ENCODE measurements at regions not wholly inside any gene's neighbourhood (a gene's known extent, or its start where the extent isn't known, plus 50 kb on each side); places are given as distances from the start of the nearest gene placed in this dataset.

- Histone ChIP-seq H3K36me3 (ENCODE audit: control insufficient read depth in 1 of 2, insufficient read depth in 2 of 2, low read length in 2 of 2) (no peaks in the 10 kb centered on the region), H3K4me1 (ENCODE audit: control insufficient read depth in 1 of 2, insufficient read depth in 2 of 2, low read length in 2 of 2) (no peaks in the 10 kb centered on the region), H3K79me2 (ENCODE audit: insufficient read depth, low read length) (no peaks in the 10 kb centered on the region), H2AFZ (ENCODE audit: low read depth, low read length, poor library complexity, severe bottlenecking) (no peak overlapping the region), H3K4me2 (ENCODE audit: low read length) (no peak overlapping the region), H3K9ac (ENCODE audit: low read length) (no peak overlapping the region), H3K27ac (ENCODE audit: low read depth, low read length) (no peak overlapping the region), H3K9me3 (ENCODE audit: control insufficient read depth in 1 of 2, insufficient read depth in 1 of 2, low read depth in 1 of 2, low read length in 2 of 2) (no peaks in the 10 kb centered on the region), H3K4me3 (replicated peaks in 1 of 2; ENCODE audit: low read depth in 1 of 2, low read length in 2 of 2) (no peak overlapping the region), H3K9me2 (ENCODE audit: insufficient read depth) (no peaks in the 10 kb centered on the region), H3K27me3 (ENCODE audit: insufficient read depth, low read length) (no peaks in the 10 kb centered on the region), H4K20me1 (ENCODE audit: insufficient read depth) (no peaks in the 10 kb centered on the region)
- ChIA-PET POLR2A (no interaction called here), RAD21 (ENCODE audit: low non-redundant PET in 1 of 2, low total read pairs in 2 of 2, uncharacterized antibody in 2 of 2, unreplicated experiment in 2 of 2) (no interaction called here), CTCF (no interaction called here)
- ATAC-seq: no peak
- intact Hi-C loops (cut with micrococcal nuclease): no loop called here
- no TSS peak for BruUV-seq (replicated peaks)
- no peak for DNase-seq (ENCODE audit: low read depth, low spot score)
- TF ChIP-seq SP1 (IDR thresholded peaks at IDR 0.05; ENCODE audit: low read depth): no peak
Measured at GRCh38 chr3:187902041-187902471, 156.8 kb upstream of the BCL6 start.

- H3K9ac ChIP-seq (ENCODE audit: low read length): no peak overlapping the region
- no peaks in the 10 kb centered on the region for H3K36me3 ChIP-seq (ENCODE audit: control insufficient read depth in 1 of 2, insufficient read depth in 2 of 2, low read length in 2 of 2)
- POLR2A ChIA-PET: no interaction called here
- intact Hi-C loops (cut with micrococcal nuclease): no loop called here
- no TSS peak for BruUV-seq (replicated peaks)
- no peaks in the 10 kb centered on the region for H3K27me3 ChIP-seq (ENCODE audit: insufficient read depth, low read length)
- DNase-seq (ENCODE audit: low read depth, low spot score) (no peak), ATAC-seq (no peak)
- RAD21 ChIA-PET (ENCODE audit: low non-redundant PET in 1 of 2, low total read pairs in 2 of 2, uncharacterized antibody in 2 of 2, unreplicated experiment in 2 of 2): no interaction called here
- H3K4me2 ChIP-seq (ENCODE audit: low read length): no peak overlapping the region
- H3K79me2 ChIP-seq (ENCODE audit: insufficient read depth, low read length): no peaks in the 10 kb centered on the region
- no peak overlapping the region for H3K27ac ChIP-seq (ENCODE audit: low read depth, low read length)
- H3K4me1 ChIP-seq (ENCODE audit: control insufficient read depth in 1 of 2, insufficient read depth in 2 of 2, low read length in 2 of 2): no peaks in the 10 kb centered on the region
- no peaks in the 10 kb centered on the region for H3K9me3 ChIP-seq (ENCODE audit: control insufficient read depth in 1 of 2, insufficient read depth in 1 of 2, low read depth in 1 of 2, low read length in 2 of 2)
- no peaks in the 10 kb centered on the region for H3K9me2 ChIP-seq (ENCODE audit: insufficient read depth)
- CTCF ChIA-PET: no interaction called here
- no peak overlapping the region for H3K4me3 ChIP-seq (replicated peaks in 1 of 2; ENCODE audit: low read depth in 1 of 2, low read length in 2 of 2)
- no peaks in the 10 kb centered on the region for H4K20me1 ChIP-seq (ENCODE audit: insufficient read depth)
- H2AFZ ChIP-seq (ENCODE audit: low read depth, low read length, poor library complexity, severe bottlenecking): no peak overlapping the region
- TF ChIP-seq JUND (IDR thresholded peaks at IDR 0.05): no peak
- TF ChIP-seq ZNF274 (IDR thresholded peaks at IDR 0.05; ENCODE audit: low read depth, low read length): no peak
- no peak for TF ChIP-seq ZBTB33 (IDR thresholded peaks at IDR 0.05; ENCODE audit: extremely low read depth, insufficient replicate concordance, low read length)
- TF ChIP-seq EGR1 (IDR thresholded peaks at IDR 0.05; ENCODE audit: low read depth): no peak
- no peak for TF ChIP-seq MAX (IDR thresholded peaks at IDR 0.05)
- no peak for TF ChIP-seq YY1 (IDR thresholded peaks at IDR 0.05; ENCODE audit: extremely low read depth, insufficient replicate concordance, low read depth, low read length)
- TF ChIP-seq FOSL1 (IDR thresholded peaks at IDR 0.05; ENCODE audit: low read depth): no peak
- no peak for TF ChIP-seq REST (IDR thresholded peaks at IDR 0.05; ENCODE audit: low read depth)
- TF ChIP-seq EZH2phosphoT487 (IDR thresholded peaks at IDR 0.05; ENCODE audit: borderline replicate concordance): no peak
- TF ChIP-seq ATF3 (IDR thresholded peaks at IDR 0.05): no peak
- TF ChIP-seq CBX3 (IDR thresholded peaks at IDR 0.05; ENCODE audit: low read depth): no peak
- TF ChIP-seq SRF (IDR thresholded peaks at IDR 0.05; ENCODE audit: low read depth): no peak
- no peak for TF ChIP-seq ZFX (IDR thresholded peaks at IDR 0.05)
- no peak for TF ChIP-seq RAD21 (IDR thresholded peaks at IDR 0.05; ENCODE audit: low read depth)
- no peak for TF ChIP-seq CEBPB (IDR thresholded peaks at IDR 0.05; ENCODE audit: low read depth)
Measured at GRCh38 chr3:187902936-187903335, 157.7 kb upstream of the BCL6 start.

Data from HCT116 (cell line).